NCI-H82 treated with DMSO at 0.1 percent for 48 hours (cell line): ENCODE measurements at regions not wholly inside any gene's neighbourhood (a gene's known extent, or its start where the extent isn't known, plus 50 kb on each side); places are given as distances from the start of the nearest gene placed in this dataset.

Source experiments
- DNase-seq: peaks from one replicate; lab custom pipeline; 2025; ENCODE audit not compliant: unreplicated experiment; lab: John Stamatoyannopoulos, UW

GRCh38 chr4:139611391-139611790 lies 54.2 kb upstream of the MGST2 start:
- DNase-seq, result peak; percentile 22

- peak; percentile 25 for DNase-seq
These were observed 53.6 kb upstream of the SETD7 start for GRCh38 chr4:139609647-139610046.

- no peak for DNase-seq
These were observed 51.6 kb upstream of the SETD7 start for GRCh38 chr4:139607502-139608060.

GRCh38 chr4:139606579-139607501 lies 50.8 kb upstream of the SETD7 start:
- no peak for DNase-seq

- DNase-seq, result no peak
These were observed 50.1 kb upstream of the SETD7 start for GRCh38 chr4:139606103-139606502.
